B cell (primary cell): ENCODE measurements at regions not wholly inside any gene's neighbourhood (a gene's known extent, or its start where the extent isn't known, plus 50 kb on each side); places are given as distances from the start of the nearest gene placed in this dataset.

Experiments used
- ATAC-seq: fragments of 200-7000 bp; cut with Tn5 transposase; one replicate; pipeline ENCODE4 v1.10.0; 2021; ENCODE audit warnings: low read depth, mild to moderate bottlenecking, moderate number of reproducible peaks, moderate library complexity
- CTCF ChIA-PET: fragments of 350-600 bp; sonication (Branson Sonifier 250); formaldehyde crosslinking; loops from one replicate; lab custom pipeline; 2021; ENCODE audit warnings: antibody characterized with exemption, inconsistent platforms; lab: Charles Lee
- POLR2A ChIA-PET: fragments of 350-600 bp; sonication (Branson Sonifier 250); formaldehyde crosslinking; loops from one replicate; lab custom pipeline; 2021; ENCODE audit warnings: antibody characterized with exemption; lab: Charles Lee
- DNase-seq: peaks from one replicate; pipeline ENCODE4 v3.0.0; 2013
- H2AFZ ChIP-seq: 2 replicates; pipeline ENCODE4 v1.6.1; 2012; ENCODE audit warnings: mild to moderate bottlenecking, low read depth, low read length; ENCODE audit not compliant: insufficient read depth, poor library complexity, severe bottlenecking
- H3K27ac ChIP-seq, 2 donors: 1 replicate in 1 of 2; 2 replicates in 1 of 2; pipeline ENCODE4 v1.5.1; 2012 to 2013; ENCODE audit warnings: low read length in 2 of 2, mild to moderate bottlenecking in 2 of 2, moderate library complexity in 1 of 2
- H3K27me3 ChIP-seq, 4 experiments: fragments of 200-600 bp in 1 of 4; sonication (generic) in 1 of 4; replicated peaks in 1 of 4; 1 replicate in 2 of 4; 2 replicates in 2 of 4; pipeline versions ENCODE4 v1.6.1 to v1.7.0; 2013 to 2016; ENCODE audit warnings: low read length in 3 of 4, mild to moderate bottlenecking in 2 of 4, mixed read lengths in 1 of 4, moderate library complexity in 1 of 4; ENCODE audit not compliant: insufficient read depth in 4 of 4, control insufficient read depth in 3 of 4; ENCODE audit errors: control extremely low read depth in 1 of 4
- H3K36me3 ChIP-seq, 2 experiments: replicated peaks in 1 of 2; 1 replicate in 1 of 2; 2 replicates in 1 of 2; pipeline versions ENCODE4 v1.6.1 to v1.7.1; 2013; ENCODE audit warnings: low read length in 1 of 2; ENCODE audit not compliant: insufficient read depth in 2 of 2, control insufficient read depth in 1 of 2; ENCODE audit errors: control extremely low read depth in 1 of 2, extremely low read depth in 1 of 2
- H3K4me1 ChIP-seq, 2 donors: fragments of 200-600 bp in 1 of 2; sonication (generic) in 1 of 2; 1 replicate in 1 of 2; 2 replicates in 1 of 2; pipeline versions ENCODE4 v1.5.1 to v1.6.1; 2013 to 2017; ENCODE audit warnings: low read length in 2 of 2; ENCODE audit not compliant: control insufficient read depth in 2 of 2, insufficient read depth in 2 of 2
- H3K4me2 ChIP-seq: replicated peaks from 2 replicates; pipeline ENCODE3; 2012; ENCODE audit warnings: mild to moderate bottlenecking, low read depth, low read length; ENCODE audit not compliant: poor library complexity, severe bottlenecking
- H3K4me3 ChIP-seq, 5 experiments: fragments of 200-600 bp in 1 of 5; sonication (generic) in 1 of 5; 1 replicate in 3 of 5; 2 replicates in 2 of 5; pipeline versions ENCODE4 v1.5.1 to v1.7.0; 2011 to 2016; ENCODE audit warnings: low read length in 4 of 5, mild to moderate bottlenecking in 4 of 5, low read depth in 2 of 5, control low read depth in 1 of 5, moderate library complexity in 1 of 5; ENCODE audit not compliant: insufficient read depth in 1 of 5; ENCODE audit errors: control extremely low read depth in 1 of 5, extremely low read depth in 1 of 5
- H3K79me2 ChIP-seq: fragments of 200-600 bp; sonication (generic); one replicate; pipeline ENCODE4 v1.6.0; 2016; ENCODE audit warnings: low read length; ENCODE audit not compliant: control insufficient read depth, insufficient read depth
- H3K9ac ChIP-seq: fragments of 200-600 bp; sonication (generic); 2 replicates; pipeline ENCODE4 v1.6.1; 2017; ENCODE audit warnings: mild to moderate bottlenecking, low read length, moderate library complexity
- H3K9me3 ChIP-seq, 3 donors: one replicate each; pipeline versions ENCODE4 v1.6.1 to v1.7.1; 2013; ENCODE audit warnings: low read length in 2 of 3; ENCODE audit not compliant: control insufficient read depth in 2 of 3, insufficient read depth in 1 of 3; ENCODE audit errors: control extremely low read depth in 1 of 3
- H4K20me1 ChIP-seq: 2 replicates; pipeline ENCODE4 v1.6.0; 2012; ENCODE audit warnings: mild to moderate bottlenecking, low read length; ENCODE audit not compliant: insufficient read depth, control insufficient read depth, poor library complexity, severe bottlenecking
- H3K27ac Mint-ChIP-seq: one replicate; pipeline ENCODE4 v1.8.0; 2021; ENCODE audit warnings: mixed read lengths
- H3K27me3 Mint-ChIP-seq: one replicate; pipeline ENCODE4 v1.8.0; 2021; ENCODE audit warnings: mixed read lengths
- H3K4me1 Mint-ChIP-seq: one replicate; pipeline ENCODE4 v1.8.0; 2021; ENCODE audit warnings: mixed read lengths
- H3K4me3 Mint-ChIP-seq: one replicate; pipeline ENCODE4 v1.8.0; 2021; ENCODE audit warnings: mixed read lengths
- H3K9me3 Mint-ChIP-seq: one replicate; pipeline ENCODE4 v1.8.0; 2022; ENCODE audit warnings: mixed read lengths; ENCODE audit not compliant: insufficient read depth
- CTCF ChIP-seq: fragments of 200-600 bp; IDR thresholded peaks from one replicate; pipeline ENCODE4 v1.8.0; 2022; ENCODE audit warnings: antibody characterized with exemption, mild to moderate bottlenecking
- EZH2 ChIP-seq: IDR thresholded peaks from 2 replicates; pipeline ENCODE4 v1.6.1; 2012; ENCODE audit warnings: borderline replicate concordance, low read depth, mild to moderate bottlenecking, moderate library complexity, low read length; ENCODE audit not compliant: insufficient read depth, poor library complexity, severe bottlenecking
- whole genome bisulfite sequencing: methylation state at CpG from one replicate; pipeline ENCODE4 v1.1.5; 2013; ENCODE audit warnings: missing lambda C conversion rate; ENCODE audit not compliant: insufficient coverage; 5-methylcytosine and 5-hydroxymethylcytosine counted together
- intact Hi-C: fragments of 100-400 bp; cut with micrococcal nuclease; formaldehyde crosslinking; loops from one replicate; pipeline ENCODE4 v1.10.0; 2022

- WGBS = 85% methylated on average over 4 of the region's 5 CpGs
- Histone ChIP-seq H4K20me1 (no peaks in the 10 kb centered on the region), H3K9me3 (peaks cover 0 to 4% (median 2%) of the 10 kb centered on the region in 3 donors), H2AFZ (no peak overlapping the region), H3K27me3 (no peaks in the 10 kb centered on the region), H3K4me3 (no peak overlapping the region), H3K4me2 (no peak overlapping the region), H3K9ac (no peak overlapping the region), H3K4me1 (no peaks in the 10 kb centered on the region), H3K79me2 (no peaks in the 10 kb centered on the region), H3K27ac (no peak overlapping the region), H3K36me3 (no peaks in the 10 kb centered on the region)
- no peak for DNase-seq
- Mint-ChIP-seq H3K4me1 (no peaks in the 10 kb centered on the region), H3K9me3 (peaks cover 8% of the 10 kb centered on the region), H3K27ac (no peak overlapping the region), H3K4me3 (no peak overlapping the region), H3K27me3 (no peaks in the 10 kb centered on the region)
- ChIA-PET CTCF (no interaction called here), POLR2A (no interaction called here)
- TF ChIP-seq CTCF (no peak), EZH2 (no peak)
- no peak for ATAC-seq
- intact Hi-C loops = no loop called here
Measured at GRCh38 chr14:98782062-98782461, 489.9 kb downstream of the BCL11B start.

- H3K9ac ChIP-seq = no peak overlapping the region
- H3K27ac Mint-ChIP-seq = no peak overlapping the region
- peaks cover 0 to 13% (median 2%) of the 10 kb centered on the region in 3 donors for H3K9me3 ChIP-seq
- ChIA-PET POLR2A (no interaction called here), CTCF (no interaction called here)
- intact Hi-C loops = no loop called here
- H3K4me3 Mint-ChIP-seq = no peak overlapping the region
- H2AFZ ChIP-seq = no peak overlapping the region
- H3K27me3 Mint-ChIP-seq = no peaks in the 10 kb centered on the region
- DNase-seq (no peak), ATAC-seq (no peak)
- TF ChIP-seq EZH2 = no peak
- TF ChIP-seq CTCF = no peak
- peaks cover 8% of the 10 kb centered on the region for H3K9me3 Mint-ChIP-seq
- H3K4me1 Mint-ChIP-seq = no peaks in the 10 kb centered on the region
- no peaks in the 10 kb centered on the region for H4K20me1 ChIP-seq
- H3K27me3 ChIP-seq = no peaks in the 10 kb centered on the region
- no peak overlapping the region for H3K4me3 ChIP-seq
- no peak overlapping the region for H3K4me2 ChIP-seq
- H3K36me3 ChIP-seq = no peaks in the 10 kb centered on the region
- H3K79me2 ChIP-seq = no peaks in the 10 kb centered on the region
- WGBS = no CpG with 5 or more reads among the region's 6 CpGs
- no peak overlapping the region for H3K27ac ChIP-seq
- no peaks in the 10 kb centered on the region for H3K4me1 ChIP-seq
Measured at GRCh38 chr14:98785578-98785977, 486.4 kb downstream of the BCL11B start.
